CD14-positive monocyte (primary cell): ENCODE measurements at regions not wholly inside any gene's neighbourhood (a gene's known extent, or its start where the extent isn't known, plus 50 kb on each side); places are given as distances from the start of the nearest gene placed in this dataset.

Experiments used
- DNase-seq, 3 donors: peaks; one replicate each; pipeline ENCODE4 v3.0.0-alpha.2; 2011 to 2022
- H2AFZ ChIP-seq: 2 replicates; pipeline ENCODE4 v1.6.0; 2012; ENCODE audit warnings: mild to moderate bottlenecking, low read depth, low read length, inconsistent platforms; ENCODE audit not compliant: insufficient read depth, poor library complexity, severe bottlenecking
- H3K27ac ChIP-seq, 2 donors: 1 replicate in 1 of 2; 2 replicates in 1 of 2; pipeline ENCODE4 v1.5.1; 2012 to 2013; ENCODE audit warnings: low read length in 2 of 2, control low read depth in 1 of 2, inconsistent platforms in 1 of 2, low read depth in 1 of 2, mild to moderate bottlenecking in 1 of 2
- H3K27me3 ChIP-seq, 2 donors: one replicate each; pipeline versions ENCODE4 v1.6.0 to v1.6.1; 2011 to 2013; ENCODE audit warnings: low read length in 2 of 2; ENCODE audit not compliant: control insufficient read depth in 2 of 2, insufficient read depth in 2 of 2
- H3K36me3 ChIP-seq, 2 donors: replicated peaks in 1 of 2; 1 replicate in 1 of 2; 2 replicates in 1 of 2; pipeline versions ENCODE4 v1.5.1 to v1.6.1; 2012 to 2013; ENCODE audit warnings: low read length in 2 of 2, control low read depth in 1 of 2, inconsistent platforms in 1 of 2, mild to moderate bottlenecking in 1 of 2; ENCODE audit not compliant: insufficient read depth in 2 of 2, control insufficient read depth in 1 of 2
- H3K4me1 ChIP-seq, 2 donors: 1 replicate in 1 of 2; 2 replicates in 1 of 2; pipeline versions ENCODE4 v1.5.1 to v1.6.1; 2012 to 2013; ENCODE audit warnings: low read length in 2 of 2, control low read depth in 1 of 2, inconsistent platforms in 1 of 2, mild to moderate bottlenecking in 1 of 2, moderate library complexity in 1 of 2; ENCODE audit not compliant: insufficient read depth in 2 of 2, control insufficient read depth in 1 of 2
- H3K4me2 ChIP-seq: replicated peaks from 2 replicates; pipeline ENCODE3; 2012; ENCODE audit warnings: low read length, moderate library complexity, mild to moderate bottlenecking; ENCODE audit not compliant: poor library complexity, severe bottlenecking; ENCODE audit errors: extremely low read depth
- H3K4me3 ChIP-seq, 3 experiments: fragments of 200-600 bp in 1 of 3; sonication (generic) in 1 of 3; replicated peaks in 1 of 3; 1 replicate in 2 of 3; 2 replicates in 1 of 3; pipeline ENCODE4 v1.5.1; 2011 to 2013; ENCODE audit warnings: low read length in 3 of 3, mild to moderate bottlenecking in 3 of 3, control low read depth in 2 of 3, low read depth in 2 of 3, inconsistent platforms in 1 of 3, moderate library complexity in 1 of 3
- H3K79me2 ChIP-seq: 2 replicates; pipeline ENCODE4 v1.6.0; 2012; ENCODE audit warnings: mild to moderate bottlenecking, control low read depth, inconsistent platforms, low read length, moderate library complexity; ENCODE audit not compliant: insufficient read depth
- H3K9ac ChIP-seq: 2 replicates; pipeline ENCODE4 v1.6.0; 2017; ENCODE audit warnings: low read length, mild to moderate bottlenecking; ENCODE audit not compliant: insufficient read depth, poor library complexity, severe bottlenecking
- H3K9me3 ChIP-seq, 2 donors: replicated peaks in 1 of 2; 1 replicate in 1 of 2; 2 replicates in 1 of 2; pipeline versions ENCODE4 v1.5.1 to v1.6.1; 2012 to 2013; ENCODE audit warnings: low read length in 2 of 2, control low read depth in 1 of 2; ENCODE audit not compliant: control insufficient read depth in 1 of 2, insufficient read depth in 1 of 2
- H4K20me1 ChIP-seq: 2 replicates; pipeline ENCODE4 v1.6.0; 2012; ENCODE audit warnings: mild to moderate bottlenecking, low read length, control low read depth, moderate library complexity; ENCODE audit not compliant: insufficient read depth
- H3K27ac Mint-ChIP-seq, 7 donors: one replicate each; pipeline ENCODE4 v1.8.0; 2020; ENCODE audit warnings: mild to moderate bottlenecking in 7 of 7, mixed read lengths in 7 of 7, moderate library complexity in 6 of 7, inconsistent platforms in 2 of 7
- H3K27me3 Mint-ChIP-seq, 3 donors: one replicate each; pipeline ENCODE4 v1.8.0; 2021 to 2022; ENCODE audit warnings: low read depth in 3 of 3, mild to moderate bottlenecking in 3 of 3, mixed read lengths in 3 of 3, moderate library complexity in 3 of 3, inconsistent platforms in 1 of 3
- H3K36me3 Mint-ChIP-seq, 2 donors: one replicate each; pipeline ENCODE4 v1.8.0; 2020; ENCODE audit warnings: mixed read lengths in 2 of 2, inconsistent platforms in 1 of 2, mild to moderate bottlenecking in 1 of 2
- H3K4me1 Mint-ChIP-seq: one replicate; pipeline ENCODE4 v1.8.0; 2020; ENCODE audit warnings: mild to moderate bottlenecking, mixed read lengths
- H3K4me3 Mint-ChIP-seq, 2 donors: one replicate each; pipeline ENCODE4 v1.8.0; 2020; ENCODE audit warnings: mild to moderate bottlenecking in 2 of 2, mixed read lengths in 2 of 2, moderate library complexity in 1 of 2
- H3K9me3 Mint-ChIP-seq, 7 donors: one replicate each; pipeline ENCODE4 v1.8.0; 2020 to 2022; ENCODE audit warnings: mixed read lengths in 7 of 7, mild to moderate bottlenecking in 6 of 7, moderate library complexity in 6 of 7, inconsistent platforms in 2 of 7
- CTCF ChIP-seq: fragments of 200-600 bp; IDR thresholded peaks from one replicate; pipeline ENCODE4 v1.8.0; 2022; ENCODE audit warnings: antibody characterized with exemption, mild to moderate bottlenecking
- WGBS: methylation state at CpG from one replicate; pipeline ENCODE4 v1.1.5; 2013; ENCODE audit warnings: missing lambda C conversion rate; ENCODE audit not compliant: insufficient coverage; 5-methylcytosine and 5-hydroxymethylcytosine counted together
- intact Hi-C, 2 donors: fragments of 100-400 bp; cut with micrococcal nuclease; formaldehyde crosslinking; loops; one replicate each; pipeline versions ENCODE4 v1.15.0 to v1.15.1; 2023

- Histone ChIP-seq H3K4me1 (no peaks in the 10 kb centered on the region), H3K4me2 (no peak overlapping the region), H3K79me2 (no peaks in the 10 kb centered on the region), H3K9ac (no peak overlapping the region), H4K20me1 (no peaks in the 10 kb centered on the region), H3K27ac (no peak overlapping the region), H3K27me3 (no peaks in the 10 kb centered on the region), H3K36me3 (no peaks in the 10 kb centered on the region), H2AFZ (no peak overlapping the region), H3K9me3 (no peaks in the 10 kb centered on the region), H3K4me3 (no peak overlapping the region)
- H3K27me3 Mint-ChIP-seq = no peaks in the 10 kb centered on the region
- H3K9me3 Mint-ChIP-seq = peaks cover 0 to 5% (median 0%) of the 10 kb centered on the region in 7 donors
- DNase-seq = no peak
- peaks cover 8% of the 10 kb centered on the region for H3K4me1 Mint-ChIP-seq
- H3K27ac Mint-ChIP-seq = no peak overlapping the region
- no peak overlapping the region for H3K4me3 Mint-ChIP-seq
- WGBS = 100% methylated on average over 1 of the region's 1 CpG
- intact Hi-C loops = no loop called here
- no peaks in the 10 kb centered on the region for H3K36me3 Mint-ChIP-seq
- no peak for TF ChIP-seq CTCF
Measured at GRCh38 chr3:194830978-194831377, 145.3 kb downstream of the FAM43A start.

GRCh38 chr3:194832346-194833104 lies 146.8 kb downstream of the FAM43A start:
- Mint-ChIP-seq H3K27me3 (peaks cover 0 to 1% (median 0%) of the 10 kb centered on the region in 3 donors), H3K27ac (no peak overlapping the region), H3K9me3 (peaks cover 0 to 5% (median 0%) of the 10 kb centered on the region in 7 donors), H3K36me3 (no peaks in the 10 kb centered on the region), H3K4me3 (no peak overlapping the region), H3K4me1 (peaks cover 8% of the 10 kb centered on the region)
- Histone ChIP-seq H3K79me2 (no peaks in the 10 kb centered on the region), H3K9me3 (no peaks in the 10 kb centered on the region), H3K27me3 (no peaks in the 10 kb centered on the region), H3K36me3 (no peaks in the 10 kb centered on the region), H3K4me2 (no peak overlapping the region), H3K4me3 (no peak overlapping the region), H2AFZ (no peak overlapping the region), H3K4me1 (no peaks in the 10 kb centered on the region), H4K20me1 (no peaks in the 10 kb centered on the region), H3K27ac (no peak overlapping the region), H3K9ac (no peak overlapping the region)
- TF ChIP-seq CTCF = no peak
- WGBS = 96% methylated on average over 5 of the region's 5 CpGs
- intact Hi-C loops = no loop called here
- DNase-seq = no peak
